ENCODE measurements at regions not wholly inside any gene's neighbourhood (a gene's known extent, or its start where the extent isn't known, plus 50 kb on each side); places are given as distances from the start of the nearest gene placed in this dataset.
"Not testable (repeated sequence)": the region's sequence is repeated elsewhere in the genome, so short reads cannot be mapped to it uniquely, and the experiment has no call there.

DNA sequence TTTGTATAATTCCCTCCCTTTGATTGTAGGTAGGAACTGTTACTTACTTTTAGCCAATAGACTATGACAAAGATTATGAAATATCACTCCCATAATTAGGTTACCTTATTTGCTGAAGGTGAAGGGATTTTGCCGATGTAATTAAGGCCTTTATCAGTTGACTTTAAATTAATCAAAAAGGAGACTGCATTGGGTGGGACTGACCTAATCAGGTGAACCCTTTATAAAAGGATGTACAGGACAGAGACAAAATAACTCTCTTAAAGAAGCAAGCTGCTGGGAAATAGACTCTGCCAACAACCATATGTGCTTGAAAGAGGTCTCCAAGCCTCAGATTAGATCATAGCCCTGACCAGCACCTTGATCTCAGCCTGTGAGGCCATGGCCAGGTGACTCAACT, 167.6 kb downstream of the SOX3 start:
- DNase-seq (ENCODE audit: low read depth) = no peak

GRCh38 chrX:140318296-140318695, 186.6 kb downstream of the SOX3 start:
- no peak for DNase-seq (ENCODE audit: low read depth)

DNA sequence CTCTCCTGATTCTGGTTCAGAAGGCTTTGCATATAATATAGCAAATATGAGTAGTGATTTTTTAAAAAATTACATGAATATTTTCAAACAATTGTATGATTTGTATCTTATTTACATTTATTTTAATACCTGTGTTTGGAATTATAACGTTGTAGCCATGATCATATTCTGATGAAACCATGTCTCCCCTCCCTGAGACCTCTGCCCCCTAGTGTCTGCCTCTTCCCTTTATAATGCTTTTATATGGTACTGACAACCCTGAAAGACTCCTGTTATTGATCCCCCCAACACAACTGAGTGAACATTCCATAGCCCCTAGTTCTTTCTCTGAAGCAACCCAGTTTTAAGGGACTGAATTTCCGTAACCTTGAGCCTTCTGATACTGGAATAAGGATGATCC, 187.4 kb downstream of the SOX3 start:
- DNase-seq (ENCODE audit: low read depth) = no peak

DNA sequence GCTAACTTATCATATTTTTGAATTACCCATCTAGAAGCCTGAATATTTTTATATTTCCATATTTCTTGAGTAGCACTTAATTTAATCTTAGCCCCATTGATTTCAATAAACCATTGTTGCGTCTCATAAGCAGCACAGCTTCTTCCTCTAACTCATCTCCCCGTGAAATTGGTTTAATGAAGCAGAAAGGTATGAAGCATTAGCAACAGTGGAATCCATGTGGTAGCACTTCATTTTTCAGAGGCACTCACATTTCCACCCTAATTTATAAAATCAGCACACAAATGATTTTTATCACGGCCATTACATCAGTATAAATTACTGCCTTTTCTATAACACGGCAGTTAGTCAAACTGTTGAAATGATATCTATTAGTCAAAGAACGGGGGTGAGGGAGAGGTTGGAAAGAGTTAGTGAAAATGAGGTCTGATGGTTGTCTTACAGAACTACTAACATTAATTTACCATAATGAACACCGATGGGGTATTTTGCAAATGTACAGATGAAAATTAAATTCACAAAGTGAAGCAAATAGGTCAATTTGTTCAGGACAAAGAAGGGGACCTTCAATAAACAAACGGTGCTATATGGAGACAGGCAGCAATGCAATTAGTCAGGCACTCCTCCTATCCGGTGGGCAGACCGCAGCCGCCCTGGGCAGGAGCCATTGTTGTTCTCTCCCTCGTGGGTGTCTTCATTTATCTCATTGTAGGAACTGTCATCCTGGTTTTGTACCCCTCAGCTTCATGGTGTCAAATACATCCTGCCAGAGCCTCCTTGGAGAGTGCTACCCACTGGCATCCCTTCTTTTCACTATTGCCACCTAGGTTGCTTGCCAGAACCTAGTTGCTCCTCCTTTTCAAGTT, 205.7 kb downstream of the SOX3 start:
- DNase-seq (ENCODE audit: low read depth) = no peak

DNA sequence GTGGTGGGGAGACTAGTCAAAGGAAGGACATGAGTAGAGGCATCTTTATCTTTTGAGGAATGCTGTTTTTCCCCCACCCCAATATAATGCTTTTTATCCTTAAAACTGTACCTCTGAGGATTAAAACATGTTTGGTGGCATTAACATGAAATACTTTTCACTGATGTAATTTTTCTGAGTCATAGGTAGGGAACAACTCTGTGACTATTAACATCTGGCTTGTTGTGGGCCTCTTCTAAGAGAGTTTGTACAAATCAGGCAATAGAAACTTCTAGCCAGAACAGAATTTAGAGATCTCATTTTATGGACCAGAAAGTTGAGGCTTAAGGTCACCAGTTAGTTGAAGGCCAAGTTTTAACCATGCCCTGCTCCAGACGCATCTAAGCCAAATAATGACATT, 207.6 kb downstream of the SOX3 start:
- no peak for DNase-seq (ENCODE audit: low read depth)

- no peak for DNase-seq (ENCODE audit: low read depth)
Observed at GRCh38 chrX:140292961-140293360, 211.9 kb downstream of the SOX3 start.

- no peak for DNase-seq (ENCODE audit: low read depth)
Observed at GRCh38 chrX:140292188-140292587, 212.7 kb downstream of the SOX3 start.

- DNase-seq (ENCODE audit: low read depth) = no peak
Observed at GRCh38 chrX:140274811-140275525, 229.9 kb downstream of the SOX3 start.

DNA sequence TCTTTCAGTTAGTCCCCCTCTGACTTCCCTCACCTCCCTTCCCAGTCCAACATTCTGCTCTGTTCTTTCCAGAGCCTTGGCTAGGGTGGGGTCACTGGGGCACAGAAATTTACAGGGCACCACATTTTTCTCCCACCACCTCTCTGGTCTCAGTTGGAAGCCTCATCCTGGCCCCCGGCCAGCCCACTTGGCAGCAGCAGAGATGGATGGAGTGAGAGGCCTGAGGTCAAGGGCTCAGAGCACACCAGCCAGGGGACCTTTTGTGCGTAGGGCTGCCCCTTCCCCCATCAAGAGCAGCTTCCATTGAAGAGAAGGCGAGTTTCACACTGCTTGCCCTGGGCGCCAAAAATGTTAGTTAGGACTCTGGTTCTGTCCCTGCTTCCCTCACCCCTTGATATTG, 230.9 kb downstream of the SOX3 start:
- DNase-seq (ENCODE audit: low read depth) = no peak

- DNase-seq (ENCODE audit: low read depth) = no peak
Observed at GRCh38 chrX:140250391-140250790, 254.5 kb downstream of the SOX3 start.

- no peak for DNase-seq (ENCODE audit: low read depth)
Observed at GRCh38 chrX:140249088-140249487, 255.8 kb downstream of the SOX3 start.

DNA sequence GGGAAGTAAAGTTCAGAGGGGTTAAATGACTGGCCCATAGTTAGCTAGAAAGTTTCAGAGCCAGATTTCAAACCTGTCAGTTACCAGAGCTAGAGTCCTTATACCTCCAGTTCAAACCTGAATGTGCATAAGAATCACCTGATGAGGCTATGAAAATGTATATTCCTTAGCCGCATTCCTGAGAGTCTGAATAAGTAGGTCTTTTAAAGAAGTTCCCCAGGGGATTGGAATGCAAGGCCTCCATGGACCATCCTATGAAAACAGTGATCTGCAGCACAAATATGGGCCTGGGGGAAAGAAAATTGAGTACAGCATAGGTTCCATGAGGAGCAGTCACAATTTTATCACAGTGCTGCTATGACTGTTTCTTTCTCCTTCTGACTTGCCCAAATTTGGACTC, 263.9 kb upstream of the CXorf66 start:
- DNase-seq (ENCODE audit: low read depth) = no peak

DNA sequence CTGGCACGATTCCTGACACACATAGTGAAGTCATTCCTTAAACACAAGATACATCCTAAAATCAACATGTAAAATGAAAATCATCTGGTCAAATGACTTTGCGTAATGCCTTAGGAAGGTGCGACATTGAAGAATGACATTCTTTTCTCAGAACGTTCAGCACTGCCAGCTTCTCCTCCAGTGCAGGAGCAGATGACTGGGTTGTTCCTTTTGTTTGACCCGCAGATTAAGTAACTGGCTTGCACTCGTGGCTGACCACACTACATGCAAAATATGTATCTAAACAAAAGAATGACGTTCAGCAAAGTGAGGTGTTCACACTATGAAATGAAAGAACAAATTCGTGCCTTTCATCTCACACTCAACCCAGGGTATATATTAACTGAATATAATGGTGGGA, 260.7 kb upstream of the CXorf66 start:
- DNase-seq (ENCODE audit: low read depth) = not testable (repeated sequence)

DNA sequence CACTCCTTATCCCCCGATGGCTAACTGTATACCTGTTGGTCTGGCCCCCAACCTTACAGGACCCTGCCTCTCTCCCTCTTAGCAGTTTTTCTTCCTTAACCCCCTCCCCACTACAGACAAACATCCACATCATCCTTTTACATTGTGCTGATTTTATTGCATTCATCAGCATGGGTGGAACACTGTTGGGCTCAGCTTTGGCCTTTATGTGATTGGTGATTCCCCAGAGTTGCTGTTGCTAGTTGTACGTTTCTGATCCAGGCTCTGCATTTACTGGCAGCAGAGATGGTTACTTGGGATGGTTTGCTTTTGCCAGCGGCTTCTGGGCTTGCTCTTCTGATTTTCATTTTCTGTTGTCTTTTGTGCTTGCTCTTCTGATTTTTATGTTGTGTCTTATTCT, 250.6 kb upstream of the CXorf66 start:
- not testable (repeated sequence) for DNase-seq (ENCODE audit: low read depth)

GRCh38 chrX:140214518-140214917, 249.2 kb upstream of the CXorf66 start:
- not testable (repeated sequence) for DNase-seq (ENCODE audit: low read depth)

DNA sequence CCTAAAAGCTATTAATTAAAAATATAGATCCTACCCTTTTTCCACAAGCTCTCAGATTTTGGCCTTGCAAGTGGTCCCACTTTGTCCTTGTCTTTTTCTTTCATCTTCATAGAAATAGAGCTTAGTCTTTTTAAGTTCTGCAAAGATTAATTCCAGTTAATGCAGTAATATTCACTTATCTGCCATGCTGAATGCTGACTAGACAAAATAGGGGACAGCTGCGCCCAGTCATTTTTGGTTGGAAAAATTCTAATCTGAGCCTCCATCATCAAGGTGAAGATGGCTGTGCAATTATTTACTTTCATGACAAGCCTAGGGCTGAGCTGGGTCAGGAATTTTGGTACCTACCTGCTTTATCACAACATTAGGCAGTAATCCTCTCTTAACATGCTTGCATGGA, 241.3 kb upstream of the CXorf66 start:
- no peak for DNase-seq (ENCODE audit: low read depth)

- no peak for DNase-seq (ENCODE audit: low read depth)
Observed at GRCh38 chrX:140190441-140191108, 225.3 kb upstream of the CXorf66 start.

- no peak for DNase-seq (ENCODE audit: low read depth)
Observed at GRCh38 chrX:140180585-140180984, 215.3 kb upstream of the CXorf66 start.

GRCh38 chrX:140177821-140178220, 212.5 kb upstream of the CXorf66 start:
- no peak for DNase-seq (ENCODE audit: low read depth)

DNA sequence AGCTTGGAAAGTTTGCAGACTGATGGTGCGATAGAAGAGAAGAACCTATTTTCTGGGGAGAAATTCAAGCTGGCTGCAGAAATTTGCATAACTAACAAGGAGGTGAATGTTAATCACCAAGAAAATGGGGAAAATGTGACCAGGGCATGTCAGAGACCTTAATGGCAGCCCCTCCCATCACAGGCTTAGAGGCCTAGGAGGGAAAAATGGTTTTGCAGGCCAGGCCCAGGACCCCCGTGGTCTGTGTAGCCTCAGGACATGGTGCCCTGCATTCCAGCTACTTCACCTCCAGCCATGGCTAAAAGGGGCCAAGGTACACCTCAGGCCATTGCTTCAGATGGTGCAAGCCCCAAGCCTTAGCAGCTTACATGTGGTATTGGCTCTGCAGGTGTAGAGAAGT, 207.1 kb upstream of the CXorf66 start:
- no peak for DNase-seq (ENCODE audit: low read depth)

GRCh38 chrX:140167551-140167950, 202.2 kb upstream of the CXorf66 start:
- DNase-seq (ENCODE audit: low read depth) = no peak

DNA sequence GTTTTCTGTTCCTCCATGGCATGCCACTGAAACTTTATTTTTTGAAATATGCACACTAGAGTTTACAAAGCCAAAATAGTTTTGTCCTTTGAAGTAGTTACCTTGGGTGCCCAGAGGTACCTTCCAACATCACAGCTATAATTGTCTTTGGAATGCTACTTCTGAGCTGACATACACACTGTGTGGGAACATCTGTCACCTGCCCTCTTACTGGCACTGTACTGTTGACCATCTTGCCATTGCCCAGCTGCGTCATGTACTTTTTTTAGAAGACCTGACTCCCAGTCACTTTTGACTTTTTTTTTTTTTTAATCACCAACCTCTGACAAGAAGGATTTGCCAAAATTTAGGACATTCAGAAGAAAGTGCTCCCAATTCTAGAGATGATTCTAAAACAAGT, 200.5 kb upstream of the CXorf66 start:
- no peak for DNase-seq (ENCODE audit: low read depth)

DNA sequence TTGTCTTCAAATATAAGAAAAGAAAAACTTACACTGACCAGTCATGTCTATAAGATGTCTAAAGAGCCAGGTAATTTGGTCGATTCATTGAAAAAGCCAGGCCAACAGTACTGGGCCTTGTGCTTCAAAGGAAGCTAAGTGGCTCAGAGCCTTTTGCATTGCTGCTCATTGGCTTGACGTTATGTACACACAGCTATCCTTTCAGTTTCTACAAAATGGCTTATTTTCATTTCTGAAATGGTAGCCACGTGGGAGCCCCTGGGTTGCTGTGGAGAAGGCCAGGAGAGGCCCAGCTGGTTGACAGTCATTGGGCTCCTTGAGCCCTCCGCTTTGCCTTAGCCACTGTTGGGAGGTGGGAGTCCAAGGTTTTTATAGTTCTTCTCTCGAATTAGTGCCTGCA, 199.1 kb upstream of the CXorf66 start:
- DNase-seq (ENCODE audit: low read depth) = no peak
